HG03571 (cell line): ENCODE measurements at regions not wholly inside any gene's neighbourhood (a gene's known extent, or its start where the extent isn't known, plus 50 kb on each side); places are given as distances from the start of the nearest gene placed in this dataset.

Experiments used
- ATAC-seq: cut with Tn5 transposase; IDR thresholded peaks from one replicate; pipeline ENCODE4 v1.9.1; 2021; ENCODE audit not compliant: unreplicated experiment

- ATAC-seq: peak; percentile 93
Measured at GRCh38 chr18:11324956-11325882, 175.8 kb upstream of the PIEZO2 start.

DNA sequence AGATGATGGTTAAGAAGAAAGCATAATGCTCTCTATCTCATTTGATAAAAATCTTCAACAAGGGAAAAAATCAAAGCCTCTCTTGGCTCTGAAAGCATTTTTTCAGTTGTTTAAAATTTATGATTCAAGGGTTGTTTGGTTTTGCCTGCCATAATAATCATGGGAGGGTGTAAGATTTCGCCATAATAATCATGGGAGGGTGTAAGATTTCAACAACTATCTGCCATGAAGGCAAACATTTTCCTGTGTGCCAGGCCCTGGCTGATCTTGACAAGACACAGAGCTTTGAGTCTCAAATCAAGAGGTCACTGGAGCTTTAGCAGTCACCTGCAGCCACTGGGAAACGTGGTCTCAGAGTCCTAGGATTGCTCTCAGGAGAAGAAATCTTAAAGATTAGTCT, 175.1 kb upstream of the PIEZO2 start:
- no peak for ATAC-seq

DNA sequence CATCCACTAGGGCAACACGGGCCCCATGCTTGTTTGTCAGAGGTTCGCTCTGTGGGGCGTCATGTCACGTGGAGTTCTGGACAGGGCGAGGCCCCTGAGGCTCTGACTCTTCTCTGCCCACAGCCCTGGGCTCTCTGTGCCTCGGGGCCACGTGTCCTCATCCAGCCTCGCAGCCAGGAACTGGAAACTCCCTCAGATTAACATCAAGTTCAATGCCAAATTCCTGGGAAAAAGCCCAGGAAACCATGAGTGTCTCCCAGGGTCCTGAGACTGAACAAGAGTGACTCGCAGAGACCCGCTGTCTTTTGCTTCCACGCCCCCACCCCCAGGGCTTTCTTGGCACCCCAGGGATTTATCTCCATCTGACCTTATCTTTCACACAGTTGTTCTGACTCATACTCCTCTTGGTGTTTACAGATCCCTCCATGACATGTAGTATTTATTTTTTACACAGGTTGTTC, 174.0 kb upstream of the PIEZO2 start:
- no peak for ATAC-seq

DNA sequence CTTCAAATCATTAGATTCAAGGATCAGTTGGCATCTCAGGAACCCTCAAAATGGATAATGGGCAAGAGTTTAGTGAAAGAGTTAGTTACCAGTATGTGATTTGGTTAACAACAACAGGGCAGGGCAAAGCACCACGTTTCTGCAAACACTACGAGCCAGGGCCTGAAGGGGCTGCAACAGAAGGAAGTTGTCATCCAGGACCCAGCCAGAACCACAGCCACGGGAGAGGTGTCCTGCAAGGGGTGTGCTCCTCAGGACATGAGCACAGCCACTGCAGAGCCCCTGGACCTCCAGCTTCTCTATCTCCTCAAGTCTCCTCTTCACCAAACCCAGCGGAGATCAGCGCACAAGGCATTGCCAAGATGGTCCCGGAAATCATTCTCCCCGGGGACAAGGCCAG, 173.3 kb upstream of the PIEZO2 start:
- ATAC-seq: no peak

GRCh38 chr18:11322006-11322405, 172.6 kb upstream of the PIEZO2 start:
- no peak for ATAC-seq

DNA sequence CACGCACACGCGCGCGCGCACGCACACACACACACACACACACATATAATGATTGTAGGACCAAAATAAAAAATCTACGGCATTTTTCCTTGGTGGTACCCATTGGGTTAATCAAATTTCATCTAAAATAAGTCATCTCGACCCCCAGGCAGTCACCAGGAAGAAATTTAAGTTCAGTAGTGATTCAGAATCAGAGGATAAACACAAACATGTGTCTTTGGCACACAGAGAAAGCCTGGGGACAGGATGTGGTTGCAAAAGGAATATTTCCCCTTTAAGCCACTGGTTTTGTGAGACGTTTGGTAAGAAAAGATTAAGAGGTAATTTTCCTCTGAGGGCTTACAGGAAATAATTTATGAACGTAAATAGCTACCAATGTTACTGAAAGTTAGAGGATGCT, 171.6 kb upstream of the PIEZO2 start:
- no peak for ATAC-seq

DNA sequence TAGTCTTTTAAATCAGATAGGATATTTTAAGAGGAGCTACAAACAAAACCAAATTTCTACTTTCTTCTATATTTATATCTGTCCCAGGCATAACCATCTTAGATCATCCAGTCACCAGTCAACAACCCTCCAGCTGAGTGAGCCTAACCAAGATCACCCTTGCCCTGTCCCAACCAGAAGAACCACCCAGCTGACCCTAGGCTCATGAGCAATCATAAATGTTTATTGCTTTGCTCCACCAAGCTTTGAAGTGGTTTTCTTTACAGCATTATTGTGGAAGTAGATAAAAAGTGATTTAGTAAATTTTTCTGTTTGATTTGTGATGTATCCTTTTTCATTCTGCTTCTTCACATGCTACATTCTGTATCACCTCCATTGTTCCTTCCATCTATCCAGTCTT, 167.2 kb upstream of the PIEZO2 start:
- ATAC-seq: no peak

- no peak for ATAC-seq
Measured at GRCh38 chr18:11310476-11311086, 161.2 kb upstream of the PIEZO2 start.

GRCh38 chr18:11309172-11309571, 159.8 kb upstream of the PIEZO2 start:
- ATAC-seq: no peak

DNA sequence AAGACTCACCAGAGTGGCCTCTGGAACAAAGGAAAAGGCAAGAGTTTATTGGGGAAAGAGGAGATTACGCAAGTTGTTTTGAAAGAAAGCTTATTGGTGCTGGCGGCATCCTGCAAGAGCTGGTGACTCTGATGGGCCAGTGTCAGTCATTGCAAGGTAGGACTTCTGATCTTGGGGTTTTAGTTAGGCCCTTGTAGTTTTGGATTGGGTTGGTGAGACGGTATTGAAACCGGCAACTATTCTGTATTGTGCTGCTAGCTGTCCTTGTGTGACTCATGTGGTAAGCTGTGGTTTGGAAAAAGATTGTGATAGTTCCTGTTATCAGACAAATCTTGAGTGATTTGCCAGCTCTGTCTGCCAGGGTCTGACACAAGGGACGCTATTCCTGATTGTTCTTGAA, 159.1 kb upstream of the PIEZO2 start:
- no peak for ATAC-seq

DNA sequence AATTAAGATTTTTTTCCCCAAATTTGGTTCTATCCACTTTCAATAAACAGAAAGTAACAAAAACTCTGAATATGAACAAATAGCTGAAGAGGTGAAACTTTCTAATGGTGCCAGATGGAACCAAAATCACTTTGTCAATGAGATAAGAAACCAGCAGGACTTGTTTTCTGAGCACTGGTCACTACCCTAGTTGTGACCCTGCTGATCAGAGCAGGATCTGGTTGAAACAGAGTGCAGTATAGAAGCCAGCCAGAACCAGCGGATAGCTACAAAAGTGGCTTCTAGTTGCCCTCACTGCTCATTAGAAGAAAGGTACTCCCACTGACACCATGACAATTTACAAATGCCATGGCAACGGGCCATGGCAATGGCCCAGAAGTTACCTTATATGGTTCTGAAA, 158.3 kb upstream of the PIEZO2 start:
- no peak for ATAC-seq

DNA sequence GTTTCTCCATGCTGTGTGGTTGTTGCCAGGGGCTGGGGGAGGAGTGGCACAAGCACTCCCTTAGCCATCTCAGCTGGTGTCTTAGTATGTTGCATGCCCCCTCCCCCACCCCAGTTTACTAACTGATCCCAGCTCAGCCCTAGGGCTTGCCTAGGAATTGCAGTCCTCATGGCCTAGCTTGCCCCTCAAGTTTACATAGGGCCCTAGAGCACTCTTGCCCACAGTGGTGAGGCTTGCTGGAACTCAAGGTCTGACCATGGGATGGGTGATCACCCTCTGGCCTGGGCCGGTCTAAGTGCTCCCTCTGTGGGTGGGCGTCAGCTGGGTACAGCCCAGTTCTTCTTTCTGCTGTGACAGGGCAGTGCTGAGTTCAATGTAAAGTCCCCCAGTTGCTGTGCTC, 156.1 kb upstream of the PIEZO2 start:
- no peak for ATAC-seq

DNA sequence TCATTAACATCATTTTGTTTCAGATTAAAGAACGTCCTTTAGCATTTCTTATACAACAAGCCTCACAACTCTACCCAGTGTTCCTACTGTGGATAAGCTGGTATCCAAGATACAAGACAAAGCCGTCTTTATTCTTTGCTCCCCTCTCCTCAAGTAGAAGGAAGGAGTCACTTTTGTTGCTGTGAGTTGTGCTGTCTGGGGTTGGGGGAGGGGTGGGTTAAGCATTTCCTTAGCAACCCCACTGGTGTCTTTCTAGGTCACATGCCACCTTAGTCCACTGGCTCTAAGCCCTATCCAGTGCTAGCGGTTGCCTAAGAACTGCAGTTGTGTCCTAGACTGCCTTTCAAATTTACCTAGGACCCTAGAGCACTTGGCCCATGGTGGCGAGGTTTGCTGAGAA, 155.6 kb upstream of the PIEZO2 start:
- ATAC-seq: no peak

GRCh38 chr18:11296946-11297345, 147.6 kb upstream of the PIEZO2 start:
- no peak for ATAC-seq

- ATAC-seq: no peak
Measured at GRCh38 chr18:11293794-11294193, 144.4 kb upstream of the PIEZO2 start.

DNA sequence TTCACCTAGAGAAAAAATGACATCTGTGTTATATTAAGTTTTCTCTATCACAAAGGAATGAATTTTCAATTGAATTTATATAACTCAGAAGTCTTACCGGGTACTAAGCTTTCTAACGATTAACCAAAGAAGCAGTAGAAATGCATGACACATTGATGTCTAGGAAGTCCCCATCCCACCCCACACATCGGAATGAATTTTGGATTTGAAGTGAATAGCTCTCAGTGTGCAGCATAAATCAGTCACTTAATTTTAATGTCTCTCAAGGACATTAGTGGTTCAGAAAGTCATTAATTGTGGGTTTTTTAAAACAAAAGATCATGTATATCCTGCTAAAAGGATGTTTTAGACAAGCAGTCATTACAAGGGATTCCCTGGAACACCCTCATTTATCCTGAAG, 141.4 kb upstream of the PIEZO2 start:
- no peak for ATAC-seq

DNA sequence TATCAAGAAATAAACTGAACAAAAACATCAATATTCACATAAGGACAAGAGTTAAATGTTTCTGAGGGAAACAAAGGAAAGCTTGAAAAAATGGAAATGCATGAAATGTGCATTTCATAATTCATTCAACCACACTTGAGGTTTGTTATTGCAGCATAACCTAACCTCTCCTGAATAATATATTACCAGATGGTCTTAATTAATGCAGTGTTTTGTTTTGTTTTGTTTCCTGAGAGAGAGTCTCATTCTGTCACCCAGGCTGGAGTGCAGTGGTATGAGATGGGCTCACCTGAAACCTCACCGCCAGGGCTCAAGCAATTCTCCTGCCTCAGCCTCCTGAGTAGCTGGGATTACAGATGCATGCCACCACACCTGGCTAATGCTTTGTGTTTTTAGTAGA, 139.9 kb upstream of the PIEZO2 start:
- ATAC-seq: no peak

GRCh38 chr18:11288401-11288800, 139.0 kb upstream of the PIEZO2 start:
- no peak for ATAC-seq

GRCh38 chr18:11286431-11286830, 137.1 kb upstream of the PIEZO2 start:
- no peak for ATAC-seq

DNA sequence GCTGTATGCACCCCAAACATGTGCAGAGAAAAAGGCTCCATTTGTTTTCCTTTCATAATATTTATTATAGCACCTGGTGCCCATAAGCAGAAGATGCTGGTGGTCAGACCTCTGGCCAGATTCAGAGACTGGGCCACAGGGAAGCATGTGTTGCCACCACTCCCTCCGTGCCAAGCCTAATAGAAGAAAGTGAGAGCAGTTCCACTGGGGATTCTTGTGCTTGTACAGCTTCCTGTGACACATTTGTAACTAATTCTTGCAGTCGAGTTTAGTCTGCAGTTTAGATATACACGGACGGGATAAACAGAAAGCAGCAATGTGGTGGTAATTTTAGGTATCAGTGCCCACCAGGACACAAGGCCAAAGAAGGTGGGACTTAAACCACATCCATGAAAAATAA, 135.4 kb upstream of the PIEZO2 start:
- ATAC-seq: no peak

DNA sequence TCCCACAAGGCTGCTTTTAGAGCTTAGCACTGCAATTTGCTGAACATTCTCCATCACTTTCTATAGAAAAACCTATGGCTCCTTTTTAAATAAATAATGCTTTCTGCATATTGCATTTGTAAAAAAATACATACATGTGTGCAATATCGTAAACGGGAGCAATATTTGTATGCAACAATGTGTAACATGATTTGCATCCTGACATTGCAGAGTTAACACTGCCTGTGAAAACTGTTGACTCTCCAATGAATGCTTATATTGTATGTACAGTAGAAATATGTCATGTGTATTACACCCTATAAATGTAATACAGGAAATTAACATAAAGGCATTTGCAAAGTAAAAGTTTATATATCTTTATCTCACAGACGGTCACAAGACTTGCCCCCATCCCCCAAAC, 135.0 kb upstream of the PIEZO2 start:
- no peak for ATAC-seq

GRCh38 chr18:11283479-11284161, 134.3 kb upstream of the PIEZO2 start:
- no peak for ATAC-seq
